Amniotic epithelial cell (primary cell): ENCODE measurements at regions not wholly inside any gene's neighbourhood (a gene's known extent, or its start where the extent isn't known, plus 50 kb on each side); places are given as distances from the start of the nearest gene placed in this dataset.
"Not testable (repeated sequence)": the region's sequence is repeated elsewhere in the genome, so short reads cannot be mapped to it uniquely, and the experiment has no call there.

ENCODE experiments used
- DNase-seq: peaks from one replicate; pipeline ENCODE4 v3.0.0-alpha.2; 2010; ENCODE audit warnings: low read depth

- DNase-seq: no peak
Measured at GRCh38 chr6:16824845-16825685, 63.8 kb upstream of the ATXN1 start.

- DNase-seq: no peak
Measured at GRCh38 chr6:16823718-16824352, 62.6 kb upstream of the ATXN1 start.

- no peak for DNase-seq
Measured at GRCh38 chr6:16822975-16823717, 61.9 kb upstream of the ATXN1 start.

GRCh38 chr6:16822529-16822928, 61.3 kb upstream of the ATXN1 start:
- DNase-seq: no peak

- no peak for DNase-seq
Measured at GRCh38 chr6:16821834-16822264, 60.6 kb upstream of the ATXN1 start.

- DNase-seq: not testable (repeated sequence)
Measured at GRCh38 chr6:16820262-16820661, 59.0 kb upstream of the ATXN1 start.

GRCh38 chr6:16819752-16820151, 58.5 kb upstream of the ATXN1 start:
- DNase-seq: no peak

GRCh38 chr6:16818992-16819626, 57.8 kb upstream of the ATXN1 start:
- no peak for DNase-seq

- DNase-seq: no peak
Measured at GRCh38 chr6:16817594-16817993, 56.3 kb upstream of the ATXN1 start.

GRCh38 chr6:16816891-16817290, 55.6 kb upstream of the ATXN1 start:
- no peak for DNase-seq

GRCh38 chr6:16812993-16813392, 51.7 kb upstream of the ATXN1 start:
- no peak for DNase-seq

- no peak for DNase-seq
Measured at GRCh38 chr6:16811277-16811979, 50.2 kb upstream of the ATXN1 start.
